ENCODE measurements at regions not wholly inside any gene's neighbourhood (a gene's known extent, or its start where the extent isn't known, plus 50 kb on each side); places are given as distances from the start of the nearest gene placed in this dataset.

GRCh38 chr6:149227796-149228195 is 89.7 kb upstream of the TAB2 start:
- Mint-ChIP-seq H3K36me3 (peaks cover 6% of the 10 kb centered on the region), H3K27me3 (no peaks in the 10 kb centered on the region), H3K27ac (peak overlapping the region; percentile 59), H3K4me3 (no peak overlapping the region), H3K9me3 (peaks cover 3% of the 10 kb centered on the region), H3K4me1 (peaks cover 41% of the 10 kb centered on the region)
- ATAC-seq, result no peak

- Mint-ChIP-seq H3K4me3 (no peak overlapping the region), H3K36me3 (peaks cover 6% of the 10 kb centered on the region), H3K9me3 (peaks cover 3% of the 10 kb centered on the region), H3K27ac (peak overlapping the region; percentile 23), H3K4me1 (peaks cover 47% of the 10 kb centered on the region), H3K27me3 (no peaks in the 10 kb centered on the region)
- ATAC-seq, result no peak
Observed at GRCh38 chr6:149228311-149228955, 89.1 kb upstream of the TAB2 start.

- ATAC-seq, result no peak
- Mint-ChIP-seq H3K27ac (peak overlapping the region; percentile 23), H3K36me3 (peaks cover 6% of the 10 kb centered on the region), H3K27me3 (no peaks in the 10 kb centered on the region), H3K9me3 (peaks cover 3% of the 10 kb centered on the region), H3K4me1 (peaks cover 54% of the 10 kb centered on the region), H3K4me3 (no peak overlapping the region)
Observed at GRCh38 chr6:149229096-149229495, 88.4 kb upstream of the TAB2 start.

- Mint-ChIP-seq H3K27ac (peak overlapping the region; percentile 86), H3K4me1 (peaks cover 72% of the 10 kb centered on the region), H3K9me3 (peaks cover 3% of the 10 kb centered on the region), H3K36me3 (peaks cover 6% of the 10 kb centered on the region), H3K4me3 (peak overlapping the region; percentile 28), H3K27me3 (no peaks in the 10 kb centered on the region)
- ATAC-seq, result peak; percentile 82
Observed at GRCh38 chr6:149230712-149231460, 86.6 kb upstream of the TAB2 start.

- Mint-ChIP-seq H3K4me1 (peaks cover 73% of the 10 kb centered on the region), H3K4me3 (peak overlapping the region; percentile 18), H3K27ac (peak overlapping the region; percentile 86), H3K27me3 (no peaks in the 10 kb centered on the region), H3K36me3 (peaks cover 6% of the 10 kb centered on the region), H3K9me3 (peaks cover 3% of the 10 kb centered on the region)
- ATAC-seq, result no peak
Observed at GRCh38 chr6:149231778-149232177, 85.7 kb upstream of the TAB2 start.

DNA sequence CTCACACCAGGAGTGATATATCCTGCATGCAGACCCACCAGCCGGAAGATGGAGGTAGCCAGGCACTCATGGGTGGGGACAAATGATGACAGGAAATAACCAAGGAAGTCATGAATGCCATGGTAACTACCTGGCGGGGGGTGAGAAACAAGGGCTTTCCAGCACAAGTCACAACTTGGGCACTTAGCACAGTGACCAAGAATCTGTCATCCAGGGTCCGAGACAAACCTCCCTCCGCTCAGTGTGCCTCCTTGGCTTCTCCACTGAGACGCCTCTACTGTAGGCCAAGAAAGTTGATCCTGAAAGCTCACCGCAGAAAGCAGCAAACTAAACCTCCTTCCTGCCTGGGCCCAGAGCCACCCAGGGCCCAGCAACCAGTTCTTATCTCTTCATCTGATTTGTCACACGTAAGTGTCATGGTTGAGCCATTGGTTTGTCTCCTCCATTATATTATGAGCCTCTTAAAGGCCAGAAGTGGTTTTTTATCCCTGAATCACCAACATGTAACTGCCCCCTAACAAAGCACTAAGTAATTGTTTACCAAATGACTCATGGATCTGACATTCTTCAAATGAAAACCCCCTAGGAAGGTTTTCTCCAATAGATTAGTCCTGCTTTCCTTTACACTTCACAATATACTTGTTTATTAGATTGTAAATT is 84.3 kb upstream of the TAB2 start:
- Mint-ChIP-seq H3K27me3 (no peaks in the 10 kb centered on the region), H3K4me1 (peaks cover 84% of the 10 kb centered on the region), H3K9me3 (peaks cover 3% of the 10 kb centered on the region), H3K4me3 (no peak overlapping the region), H3K36me3 (peaks cover 6% of the 10 kb centered on the region), H3K27ac (peak overlapping the region; percentile 86)
- ATAC-seq, result no peak

GRCh38 chr6:149234051-149234962 is 83.2 kb upstream of the TAB2 start:
- no peak overlapping the region for H3K4me3 Mint-ChIP-seq
- no peak for ATAC-seq
- peaks cover 3% of the 10 kb centered on the region for H3K9me3 Mint-ChIP-seq
- H3K4me1 Mint-ChIP-seq, result peaks cover 80% of the 10 kb centered on the region
- H3K27me3 Mint-ChIP-seq, result no peaks in the 10 kb centered on the region
- no peaks in the 10 kb centered on the region for H3K36me3 Mint-ChIP-seq
- H3K27ac Mint-ChIP-seq, result peak overlapping the region; percentile 86

- Mint-ChIP-seq H3K4me1 (peaks cover 74% of the 10 kb centered on the region), H3K36me3 (no peaks in the 10 kb centered on the region), H3K27ac (peak overlapping the region; percentile 86), H3K27me3 (no peaks in the 10 kb centered on the region), H3K9me3 (peaks cover 3% of the 10 kb centered on the region), H3K4me3 (peak overlapping the region; percentile 39)
- peak; percentile 86 for ATAC-seq
Observed at GRCh38 chr6:149235130-149235561, 82.4 kb upstream of the TAB2 start.

- Mint-ChIP-seq H3K9me3 (peaks cover 3% of the 10 kb centered on the region), H3K27me3 (no peaks in the 10 kb centered on the region), H3K36me3 (no peaks in the 10 kb centered on the region), H3K27ac (no peak overlapping the region), H3K4me3 (no peak overlapping the region), H3K4me1 (peaks cover 59% of the 10 kb centered on the region)
- ATAC-seq, result no peak
Observed at GRCh38 chr6:149236589-149236988, 80.9 kb upstream of the TAB2 start.

- ATAC-seq, result no peak
- H3K27me3 Mint-ChIP-seq, result no peaks in the 10 kb centered on the region
- H3K9me3 Mint-ChIP-seq, result peaks cover 3% of the 10 kb centered on the region
- H3K4me3 Mint-ChIP-seq, result no peak overlapping the region
- peak overlapping the region; percentile 48 for H3K27ac Mint-ChIP-seq
- H3K4me1 Mint-ChIP-seq, result peaks cover 51% of the 10 kb centered on the region
- H3K36me3 Mint-ChIP-seq, result no peaks in the 10 kb centered on the region
Observed at GRCh38 chr6:149237464-149237863, 80.0 kb upstream of the TAB2 start.

DNA sequence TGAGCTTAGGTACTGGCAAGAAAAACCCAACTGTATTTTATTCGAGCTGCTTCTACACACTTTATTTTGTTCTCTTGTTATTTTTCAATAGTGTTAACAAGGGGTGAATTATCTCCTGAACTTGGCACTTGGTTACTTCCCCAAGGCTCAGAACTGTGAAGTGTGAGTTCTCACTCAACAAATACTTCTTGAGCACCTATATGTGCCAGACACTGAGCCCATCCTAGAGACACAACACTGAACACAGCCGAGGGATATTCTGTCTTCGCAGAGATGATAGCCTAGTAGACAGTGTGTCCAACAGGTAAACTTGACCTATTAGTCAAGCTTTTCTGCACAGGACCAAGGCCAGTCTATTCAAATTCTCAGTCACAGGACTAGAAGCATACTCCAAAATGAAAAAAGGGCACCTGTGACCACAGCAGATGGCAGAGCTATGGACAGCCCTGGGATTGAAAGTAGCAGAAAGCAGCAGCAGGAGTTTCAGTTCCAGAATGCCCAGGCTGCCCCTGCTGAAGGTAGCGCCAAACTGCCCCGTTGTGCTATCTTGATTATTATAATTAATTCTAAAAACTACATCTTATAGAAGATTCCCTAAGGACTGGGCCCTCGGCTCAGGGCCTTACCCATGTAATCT is 77.8 kb upstream of the TAB2 start:
- ATAC-seq, result no peak
- Mint-ChIP-seq H3K36me3 (no peaks in the 10 kb centered on the region), H3K27me3 (no peaks in the 10 kb centered on the region), H3K4me1 (peaks cover 28% of the 10 kb centered on the region), H3K9me3 (peaks cover 3% of the 10 kb centered on the region), H3K27ac (no peak overlapping the region), H3K4me3 (no peak overlapping the region)

- ATAC-seq, result no peak
- Mint-ChIP-seq H3K4me1 (peaks cover 30% of the 10 kb centered on the region), H3K27me3 (no peaks in the 10 kb centered on the region), H3K36me3 (no peaks in the 10 kb centered on the region), H3K4me3 (no peak overlapping the region), H3K27ac (no peak overlapping the region), H3K9me3 (peaks cover 3% of the 10 kb centered on the region)
Observed at GRCh38 chr6:149242883-149243282, 74.6 kb upstream of the TAB2 start.

GRCh38 chr6:149244105-149244504 is 73.4 kb upstream of the TAB2 start:
- Mint-ChIP-seq H3K4me1 (peaks cover 34% of the 10 kb centered on the region), H3K36me3 (no peaks in the 10 kb centered on the region), H3K4me3 (no peak overlapping the region), H3K27ac (peak overlapping the region; percentile 20), H3K27me3 (no peaks in the 10 kb centered on the region), H3K9me3 (peaks cover 3% of the 10 kb centered on the region)
- no peak for ATAC-seq

DNA sequence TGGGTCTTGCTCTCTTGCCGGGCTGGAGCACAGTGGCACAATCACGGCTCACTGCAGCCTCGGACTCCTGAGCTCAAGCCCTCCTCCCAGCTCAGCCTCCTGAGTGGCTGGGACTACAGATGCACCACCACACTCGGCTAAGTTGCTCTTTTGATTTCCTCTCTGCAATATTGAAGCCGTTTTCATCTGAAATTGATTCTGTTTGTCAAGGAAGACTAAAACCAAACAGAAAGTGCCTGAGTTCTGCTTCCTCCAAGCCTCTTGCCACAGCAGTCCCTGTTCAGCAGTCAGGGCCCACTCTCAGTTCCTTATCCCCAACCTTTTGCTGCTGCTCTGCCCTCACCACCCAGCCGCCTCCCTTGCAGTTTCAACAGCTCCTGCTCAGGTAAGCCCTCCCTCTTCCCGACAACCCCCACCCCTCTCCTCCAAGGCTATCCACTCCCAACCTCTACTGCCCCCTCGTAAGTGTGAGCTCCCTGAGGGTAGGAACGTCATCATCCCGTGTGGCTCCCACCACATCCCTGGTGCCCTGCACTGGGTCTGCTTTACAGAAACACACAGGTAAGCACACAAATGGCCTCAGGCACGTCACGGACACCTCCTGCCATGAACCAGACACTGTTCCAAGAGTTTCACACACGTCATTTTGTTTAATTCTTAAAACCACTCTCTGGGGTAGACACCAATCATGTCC is 70.7 kb upstream of the TAB2 start:
- peak overlapping the region; percentile 75 for H3K27ac Mint-ChIP-seq
- peaks cover 2% of the 10 kb centered on the region for H3K9me3 Mint-ChIP-seq
- no peaks in the 10 kb centered on the region for H3K36me3 Mint-ChIP-seq
- H3K27me3 Mint-ChIP-seq, result no peaks in the 10 kb centered on the region
- ATAC-seq, result peak; percentile 98
- H3K4me3 Mint-ChIP-seq, result peak overlapping the region; percentile 78
- peaks cover 52% of the 10 kb centered on the region for H3K4me1 Mint-ChIP-seq
